ENCODE measurements at regions not wholly inside any gene's neighbourhood (a gene's known extent, or its start where the extent isn't known, plus 50 kb on each side); places are given as distances from the start of the nearest gene placed in this dataset.

DNA sequence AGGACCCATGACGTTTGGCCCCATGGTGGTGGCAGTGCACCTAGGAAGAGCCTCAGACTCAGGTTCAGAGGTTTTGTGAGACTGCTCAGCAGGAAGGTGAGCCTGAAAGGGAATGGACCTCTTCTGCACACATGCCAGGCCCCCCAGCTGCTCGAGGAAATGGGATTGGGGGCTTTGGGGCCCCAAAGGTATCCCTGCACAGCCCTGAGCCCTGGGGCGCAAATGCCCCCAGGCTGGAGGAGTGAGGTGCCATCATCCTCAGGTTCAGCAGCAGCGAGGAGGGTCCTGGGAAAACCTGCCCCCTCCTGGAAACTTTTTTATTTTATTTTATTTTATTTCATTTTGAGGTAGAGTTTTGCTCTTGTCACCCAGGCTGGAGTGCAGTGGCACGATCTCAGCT lies 171.8 kb upstream of the MVB12B start:
- DNase-seq = no peak

DNA sequence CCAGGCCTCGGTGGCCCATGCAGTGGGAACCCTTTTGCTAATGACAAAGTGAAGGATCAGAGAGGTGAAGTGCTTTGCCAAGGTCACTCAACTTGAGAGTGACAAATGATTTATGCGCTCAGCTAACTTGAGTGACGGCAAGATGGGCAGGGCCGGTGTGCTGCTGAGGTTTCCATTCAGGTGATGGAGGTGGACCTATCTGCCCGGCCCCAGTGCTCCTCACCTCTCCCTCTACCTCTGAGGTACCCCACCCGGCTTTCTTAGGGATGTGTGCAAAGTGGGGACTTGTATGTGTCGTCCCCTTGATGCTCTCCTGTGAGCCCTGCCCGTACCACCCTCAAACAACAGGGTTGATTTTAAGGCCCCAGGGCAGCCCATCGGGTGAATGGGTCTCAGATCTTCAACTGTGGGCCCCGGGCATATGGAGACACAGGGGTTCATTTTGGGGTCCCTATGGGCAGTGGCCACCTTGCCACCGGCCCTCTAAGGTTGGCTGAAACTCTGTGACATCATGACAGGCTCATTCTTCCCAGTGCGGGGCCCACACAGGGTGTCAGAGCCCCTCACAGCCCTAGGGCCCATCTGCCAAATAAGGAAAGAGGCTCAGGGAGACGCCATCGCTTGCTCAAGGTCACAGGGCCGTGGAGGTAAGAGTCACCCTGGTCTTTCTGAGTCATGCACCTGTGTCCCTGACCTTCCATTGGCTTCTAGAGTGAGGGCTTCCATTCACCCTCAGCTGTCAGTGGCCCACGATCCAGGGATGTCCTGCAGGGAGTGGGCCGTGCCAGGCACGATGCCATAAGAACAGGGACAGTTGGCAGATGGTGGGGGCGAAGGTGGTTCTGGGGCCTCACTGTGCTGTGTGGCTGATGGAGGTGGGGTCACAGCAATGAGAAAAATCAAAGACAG lies 170.6 kb upstream of the MVB12B start:
- no peak for DNase-seq

DNA sequence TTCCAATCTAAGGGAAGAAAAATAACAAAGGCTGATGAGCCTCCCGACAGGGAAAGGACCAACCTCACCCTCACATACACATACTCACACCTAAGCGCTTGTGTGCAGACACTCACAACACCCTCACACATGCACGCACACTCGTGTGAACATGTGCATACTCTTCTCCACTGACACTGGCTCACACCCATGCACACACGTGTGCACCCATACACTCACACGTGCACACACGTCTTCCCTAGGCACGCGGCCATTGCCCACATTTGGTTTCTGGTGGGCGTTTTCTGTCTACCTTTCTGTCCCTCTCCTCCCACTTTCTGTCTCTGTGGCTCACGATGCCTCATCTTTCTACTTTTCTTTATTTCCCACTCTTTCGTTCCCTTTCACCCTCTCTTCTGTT lies 169.7 kb upstream of the MVB12B start:
- no peak for DNase-seq

DNA sequence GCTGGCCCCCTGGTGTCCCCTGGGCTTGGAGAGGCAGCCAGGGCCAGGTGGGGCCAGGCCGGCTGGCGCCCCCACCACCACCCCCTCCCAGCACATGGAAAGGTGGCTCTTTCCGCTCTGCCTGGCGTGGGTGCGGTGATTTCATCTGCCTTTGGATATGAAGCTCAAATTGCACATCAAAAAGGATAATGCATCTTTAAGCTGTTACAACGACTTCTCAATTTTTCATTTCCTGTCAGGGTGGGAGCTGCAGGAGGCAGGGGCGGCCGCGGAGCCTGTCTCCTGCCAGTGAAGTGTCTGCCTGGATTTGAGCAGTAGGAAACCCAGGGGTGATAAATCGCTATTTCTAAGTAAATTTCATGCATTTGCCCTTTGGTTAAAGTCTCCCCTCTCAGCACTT lies 169.2 kb upstream of the MVB12B start:
- DNase-seq = no peak

DNA sequence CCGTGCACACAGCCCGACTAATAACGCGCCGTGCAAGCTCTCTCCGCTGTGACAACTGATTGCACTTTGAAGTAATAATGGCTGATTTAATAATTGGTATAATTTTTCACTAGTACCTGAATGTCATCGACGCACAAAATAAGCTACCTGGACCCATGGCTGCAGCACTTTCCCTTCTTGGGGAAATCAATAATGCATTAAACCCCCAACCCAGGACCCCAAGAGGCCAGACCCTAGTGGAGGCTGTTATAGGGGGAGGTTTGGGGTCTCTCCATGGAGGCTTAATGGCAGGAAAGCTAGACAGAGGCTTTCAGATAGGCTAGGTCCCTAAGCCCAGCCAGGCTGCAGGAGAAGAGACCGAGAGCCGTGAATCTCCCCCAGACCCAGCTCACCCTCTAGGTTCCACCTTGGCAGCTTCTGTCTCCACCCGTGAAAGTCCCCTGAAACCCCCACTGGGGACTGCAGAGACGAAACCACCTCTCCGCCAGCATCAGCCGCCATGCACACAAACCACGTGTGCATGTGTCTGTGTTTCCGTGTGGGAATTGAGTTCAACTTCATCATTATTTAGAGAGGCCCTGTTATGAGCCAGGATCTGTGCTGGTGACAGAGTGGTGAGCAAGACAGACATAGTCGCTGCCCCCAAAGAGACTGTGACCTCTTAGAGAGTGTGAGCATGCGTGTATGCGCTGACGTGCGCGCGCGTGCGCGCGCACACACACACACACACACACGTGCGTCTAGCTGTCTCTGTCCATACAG lies 168.6 kb upstream of the MVB12B start:
- DNase-seq = no peak

DNA sequence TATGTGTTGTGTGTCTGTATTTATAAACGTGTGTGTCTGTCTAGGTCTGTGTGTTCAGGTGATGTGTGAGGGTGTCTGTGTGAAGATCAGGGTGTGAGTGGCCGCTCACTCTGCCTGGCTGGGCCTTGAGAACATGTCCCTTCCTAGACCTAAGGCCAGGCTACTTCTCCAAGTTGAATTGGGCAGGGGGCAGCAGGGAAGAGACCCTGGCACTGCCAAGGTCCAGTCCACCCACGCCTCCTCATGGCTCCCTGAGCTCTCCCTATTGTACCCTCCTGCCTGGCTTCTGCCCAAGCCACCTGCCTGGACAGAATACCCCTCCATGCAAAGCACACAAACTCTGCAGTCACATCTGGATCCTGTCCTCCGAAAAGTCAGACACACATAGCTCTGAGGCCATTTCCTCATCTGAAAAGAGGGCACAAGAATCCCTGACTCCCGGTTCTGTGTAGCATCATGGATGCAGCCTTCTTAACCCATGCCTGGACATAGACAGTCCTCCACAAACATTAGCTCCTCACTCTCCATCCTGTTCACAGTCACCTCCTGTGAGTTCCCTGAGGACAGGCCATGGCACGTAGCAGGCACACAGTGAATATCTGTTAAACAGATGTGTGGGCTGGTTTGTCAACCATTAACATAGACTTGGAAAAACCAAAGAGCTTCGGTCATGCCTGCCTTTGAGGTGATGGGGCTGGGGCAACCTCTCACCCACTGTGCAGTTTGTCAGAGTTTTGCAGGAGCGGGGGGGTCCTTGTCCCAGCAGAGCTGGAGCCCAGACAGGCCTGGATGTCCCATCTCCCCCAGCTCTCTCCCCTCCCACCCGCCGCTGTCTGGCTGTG lies 167.8 kb upstream of the MVB12B start:
- no peak for DNase-seq

DNA sequence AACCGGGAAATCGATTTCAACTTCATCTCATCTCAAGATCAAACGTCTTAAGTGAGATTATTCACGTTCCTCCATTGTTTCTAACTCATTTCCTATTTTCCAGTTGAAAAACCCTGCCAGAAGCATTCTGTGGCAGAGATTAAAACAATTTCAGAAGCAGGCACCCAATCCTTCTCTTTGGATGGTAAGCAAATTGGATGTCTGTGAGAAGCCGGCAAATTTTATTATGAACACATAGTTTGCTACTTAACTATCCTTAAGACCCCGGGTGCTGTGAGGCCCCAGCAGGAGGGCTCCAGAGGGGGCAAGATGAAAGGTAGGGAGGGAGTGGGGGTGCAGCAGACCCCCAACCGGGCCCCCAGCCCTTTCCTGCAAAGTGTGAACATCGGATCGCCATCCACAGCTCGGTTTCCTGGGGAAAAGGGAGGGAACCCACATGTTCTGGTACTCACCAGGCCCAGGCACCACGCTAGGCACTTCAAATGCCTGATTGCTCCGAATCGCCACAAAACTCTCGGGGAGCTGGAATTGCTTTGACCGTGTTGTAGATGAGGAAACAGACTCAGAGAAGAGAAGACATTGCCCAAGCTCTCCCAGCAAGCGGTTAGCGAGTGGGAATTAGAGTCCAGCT lies 167.1 kb upstream of the MVB12B start:
- no peak for DNase-seq

DNA sequence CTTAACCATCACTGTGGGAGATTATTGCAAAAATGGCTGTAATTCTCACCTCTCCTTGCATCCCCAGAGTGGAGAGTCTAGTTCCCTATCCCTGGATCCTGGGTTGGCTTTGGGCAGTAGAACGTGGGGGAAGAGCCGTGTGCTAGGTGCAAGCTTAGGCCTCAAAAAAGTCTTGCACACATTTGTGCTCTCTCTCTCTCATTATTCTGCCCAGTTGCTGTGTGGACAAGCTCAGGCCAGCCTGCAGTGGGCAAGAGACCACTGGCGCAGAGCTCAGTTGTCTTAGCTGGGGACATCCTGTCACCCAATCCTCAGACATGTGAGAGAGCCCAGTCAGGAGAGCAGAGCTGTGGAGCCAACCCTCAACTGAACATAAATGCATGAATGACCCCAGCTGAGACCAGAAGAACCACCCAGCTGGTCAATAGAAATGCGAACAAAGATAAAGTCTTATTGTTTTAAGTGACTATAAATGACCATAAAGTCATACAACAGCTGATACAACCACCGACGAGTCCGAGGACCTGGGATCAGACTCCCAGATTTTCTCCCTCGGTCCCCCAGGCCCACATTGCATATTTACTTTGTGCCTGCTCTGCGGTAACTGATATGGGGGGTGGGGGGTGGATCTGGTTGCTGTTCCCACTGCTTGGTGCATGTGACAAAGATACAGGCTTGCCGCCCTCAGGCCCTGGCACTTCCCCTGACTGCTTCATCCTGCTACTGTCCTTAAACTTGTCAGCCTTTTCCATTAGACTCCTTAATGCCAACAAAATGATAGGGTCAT lies 166.4 kb upstream of the MVB12B start:
- DNase-seq = no peak

DNA sequence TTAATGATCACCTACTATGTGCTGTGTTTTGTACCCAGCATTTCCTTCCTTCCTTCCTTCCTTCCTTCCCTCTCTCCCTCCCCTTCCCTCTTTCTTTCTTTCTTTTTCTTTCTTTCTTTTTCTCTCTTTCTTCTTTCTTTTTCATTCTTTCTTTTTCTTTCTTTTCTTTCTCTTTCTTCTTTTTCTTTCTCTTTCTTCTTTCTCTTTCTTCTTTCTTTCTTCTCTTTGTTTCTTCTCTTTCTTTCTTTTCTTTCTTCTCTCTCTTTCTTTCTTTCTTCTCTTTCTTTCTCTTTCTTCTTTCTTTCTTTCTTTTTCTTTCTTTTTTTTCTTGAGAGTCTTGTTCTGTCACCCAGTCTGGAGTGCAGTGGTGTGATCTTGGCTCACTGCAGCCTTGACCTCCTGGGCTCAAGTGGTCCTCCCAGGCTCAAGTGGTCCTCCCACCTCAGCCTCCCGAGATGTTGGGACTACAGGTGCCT lies 165.7 kb upstream of the MVB12B start:
- no peak for DNase-seq

DNA sequence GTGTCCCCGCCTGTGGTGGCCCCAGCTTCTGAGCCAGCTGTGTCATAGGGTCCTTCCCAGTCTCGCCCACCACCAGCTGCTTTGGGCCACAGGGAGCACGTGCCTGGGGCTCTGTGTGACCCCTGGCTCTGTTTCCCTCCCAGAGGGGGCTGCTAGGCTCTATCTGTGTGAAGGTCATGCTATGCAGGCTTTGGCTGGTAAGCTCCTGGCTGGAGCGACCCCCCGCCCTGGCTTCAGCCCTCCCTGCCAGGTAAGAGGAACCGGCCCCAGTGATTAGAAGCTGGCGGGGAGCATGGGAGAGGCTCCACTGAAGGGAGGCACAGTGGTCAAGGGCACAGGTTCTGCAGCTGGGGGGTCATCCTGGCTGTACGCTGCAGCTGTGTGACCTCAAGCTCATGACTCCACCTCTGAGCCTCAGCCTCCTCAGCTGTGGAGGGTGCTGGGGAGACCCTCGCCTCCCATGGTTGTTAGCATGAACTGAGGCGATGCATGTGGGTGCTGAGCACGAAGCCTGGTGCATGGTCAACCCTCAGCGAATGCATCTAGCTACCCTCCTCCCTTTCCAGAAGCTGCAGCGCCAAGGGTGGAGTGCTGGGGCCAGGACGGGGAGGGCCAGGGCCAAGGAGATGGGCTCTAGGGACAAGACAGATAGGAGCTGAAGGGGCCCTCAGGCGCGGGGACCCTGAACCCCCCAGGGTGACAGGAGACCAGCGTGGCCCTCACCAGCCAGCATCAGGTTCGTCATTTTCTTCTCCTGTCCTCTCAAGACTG lies 163.8 kb upstream of the MVB12B start:
- DNase-seq = no peak

DNA sequence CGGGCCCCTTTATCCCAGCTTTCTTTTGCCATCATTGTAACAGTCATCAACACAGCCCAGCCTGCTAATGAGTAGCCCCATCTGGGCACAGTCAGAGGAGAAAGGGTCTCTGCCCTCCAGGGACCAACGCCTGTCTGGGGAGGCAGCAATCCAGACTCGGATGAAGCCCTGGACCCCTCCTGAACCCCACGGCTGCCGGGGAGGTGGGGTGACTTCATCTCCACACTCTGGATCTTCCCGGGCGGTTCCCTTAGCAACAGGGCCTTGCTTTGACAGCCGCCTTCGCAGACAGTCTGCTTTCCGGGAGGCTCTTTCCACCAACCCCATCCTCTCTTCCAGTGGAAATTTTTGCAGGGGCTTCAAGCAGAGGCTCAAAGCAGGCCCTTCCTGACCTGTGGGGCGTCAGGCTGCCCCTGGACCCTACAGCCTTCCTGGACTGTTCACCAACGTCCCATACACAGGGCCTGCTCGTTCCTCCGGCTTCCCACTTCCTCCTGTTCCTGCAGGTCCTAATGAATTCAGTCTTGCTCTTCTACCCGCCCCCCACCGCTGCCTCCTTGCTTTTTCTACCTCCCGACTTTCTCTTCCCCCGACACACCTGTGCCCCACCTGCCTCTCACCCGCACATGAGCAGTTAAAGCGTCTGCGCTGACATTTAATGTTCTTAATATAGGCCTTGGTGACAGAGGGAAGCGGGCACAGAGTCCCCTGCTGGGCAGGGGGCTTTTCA lies 161.7 kb upstream of the MVB12B start:
- no peak for DNase-seq

DNA sequence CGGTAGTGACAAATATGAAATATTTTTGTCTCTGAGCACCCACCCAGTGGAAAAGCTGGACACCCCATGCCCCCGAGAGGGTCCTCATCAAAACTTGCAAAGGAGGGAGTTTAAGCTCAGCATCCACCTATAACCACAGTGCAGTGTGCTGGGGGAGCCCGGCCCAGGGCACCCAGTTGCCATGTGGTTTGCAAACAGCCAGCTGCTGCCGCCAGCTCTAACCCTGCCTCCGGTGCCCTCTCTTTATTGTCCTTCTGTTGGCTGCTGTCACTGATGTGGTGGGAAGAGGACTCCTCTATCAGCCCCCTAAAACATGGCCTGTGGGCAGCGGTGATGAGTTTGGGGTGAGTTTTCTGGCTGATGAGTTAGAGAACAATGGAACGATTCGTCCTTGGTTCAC lies 160.9 kb upstream of the MVB12B start:
- DNase-seq = no peak

DNA sequence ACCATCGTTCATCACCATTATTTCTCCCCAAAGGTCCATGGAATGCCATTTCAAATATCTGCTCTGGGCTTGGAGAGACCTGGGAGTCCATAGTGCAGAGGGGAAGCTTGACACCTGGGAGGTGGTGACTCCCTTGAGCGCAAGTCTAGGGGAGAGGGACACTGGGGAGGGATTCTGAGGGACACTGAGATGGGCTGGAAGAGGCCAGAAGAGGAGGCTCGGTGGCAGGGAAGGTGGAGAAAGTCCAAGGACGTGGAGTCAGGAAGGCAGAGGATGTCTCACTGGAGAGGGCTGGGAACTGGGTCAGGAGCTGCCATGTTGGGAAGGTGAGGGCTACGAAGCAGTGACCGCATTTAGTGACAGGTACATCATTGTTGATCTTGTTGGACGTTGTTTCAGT lies 160.3 kb upstream of the MVB12B start:
- no peak for DNase-seq

DNA sequence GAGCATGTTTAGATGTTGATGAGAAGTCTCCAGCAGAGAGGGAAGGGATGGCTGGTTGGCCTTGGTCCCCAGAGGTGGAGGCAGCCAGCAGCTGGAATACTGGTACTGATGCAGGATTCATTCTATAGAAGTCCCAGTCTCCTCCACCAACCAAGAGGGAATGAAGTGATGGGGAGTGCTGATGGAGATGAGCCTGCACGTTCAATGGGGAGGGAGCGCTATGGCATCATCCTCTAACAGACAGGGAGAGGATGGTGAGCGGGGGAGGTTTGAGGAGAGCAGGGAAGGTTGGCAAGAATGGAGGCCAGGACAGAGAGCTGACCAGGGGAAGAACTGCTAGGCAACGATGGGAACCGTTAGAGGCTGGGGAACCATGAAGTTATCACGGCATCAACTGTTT lies 159.8 kb upstream of the MVB12B start:
- no peak for DNase-seq

DNA sequence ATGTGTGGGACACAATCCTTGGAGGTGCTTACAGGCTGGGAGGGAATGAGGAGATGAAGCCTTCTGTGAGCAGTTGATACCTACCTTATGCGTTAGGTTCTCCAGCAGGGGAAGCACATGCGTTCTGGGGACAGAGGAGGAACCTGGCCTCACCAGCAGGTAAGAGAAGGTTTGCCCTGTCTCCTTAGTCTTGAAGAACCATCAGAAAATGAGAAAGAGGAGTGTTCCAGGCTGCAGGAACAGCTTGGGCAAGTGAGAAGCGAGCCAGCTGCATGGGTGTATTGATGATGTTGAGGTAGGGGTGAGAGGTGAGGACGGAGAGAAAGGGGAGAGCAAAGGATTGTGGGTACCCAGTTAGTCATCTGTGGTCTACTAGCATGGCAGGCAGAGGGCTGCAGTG lies 156.9 kb upstream of the MVB12B start:
- DNase-seq = no peak

DNA sequence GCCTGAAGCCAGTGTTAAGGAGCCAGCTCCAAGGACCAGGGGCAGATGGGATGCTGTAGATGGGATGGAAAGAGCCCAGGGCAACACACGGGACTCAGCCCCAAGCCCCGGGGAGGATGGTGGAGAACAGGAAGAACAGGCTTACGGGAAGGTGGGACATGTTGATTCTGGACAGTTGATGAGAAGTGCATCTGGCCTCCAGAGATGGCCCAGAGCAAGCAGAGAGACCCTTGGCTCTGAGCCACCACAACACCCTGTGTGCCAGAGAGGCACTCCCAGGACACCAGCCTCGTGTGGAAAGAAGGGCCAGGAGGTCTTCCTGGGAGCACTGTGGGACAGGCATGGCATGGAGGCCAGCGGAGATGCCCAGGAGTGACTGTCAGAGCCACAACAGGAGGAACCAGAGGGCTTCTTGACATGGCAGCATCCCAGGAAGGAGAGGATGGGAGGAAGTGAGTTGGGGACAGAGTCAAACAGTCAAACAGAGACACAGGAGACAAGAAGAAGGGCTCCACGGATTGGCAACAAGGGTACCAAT lies 156.3 kb upstream of the MVB12B start:
- DNase-seq = no peak

DNA sequence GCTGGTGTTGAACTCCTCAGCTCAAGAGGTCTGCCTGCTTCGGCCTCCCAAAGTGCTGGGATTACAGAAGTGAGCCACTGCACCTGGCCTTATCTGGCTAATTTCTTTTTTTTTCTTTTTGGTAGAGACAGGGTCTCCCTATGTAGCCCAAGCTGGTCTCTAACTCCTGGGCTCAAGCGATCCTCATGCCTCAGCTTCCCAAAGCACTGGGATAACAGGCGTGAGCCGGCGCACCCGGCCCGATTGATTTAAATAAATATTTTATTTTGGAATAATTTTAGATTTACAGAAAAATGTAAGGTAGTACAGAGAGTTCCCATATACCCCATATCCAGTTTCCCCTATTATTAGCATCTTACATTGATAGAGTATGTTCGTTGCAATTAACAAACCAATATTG lies 155.0 kb upstream of the MVB12B start:
- DNase-seq = no peak

DNA sequence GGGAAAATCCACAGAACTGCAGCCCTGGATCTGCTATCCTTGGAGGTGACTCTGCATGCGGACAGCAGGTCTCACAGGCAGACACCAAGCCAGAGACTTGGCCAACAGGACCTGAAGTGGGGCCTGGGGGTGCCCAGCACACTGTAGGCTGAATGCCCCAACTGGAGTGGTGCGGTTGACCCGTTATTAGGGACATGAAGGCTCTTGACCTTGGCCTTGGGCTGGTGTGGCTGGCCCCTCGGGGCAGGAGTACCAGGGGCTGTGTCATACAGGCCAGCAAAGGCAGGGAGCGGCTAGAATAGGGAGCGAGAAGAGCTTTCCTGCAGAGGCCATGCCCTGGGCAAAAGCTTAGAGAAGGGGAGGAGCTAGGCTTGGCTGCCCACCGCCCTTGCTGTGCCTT lies 153.2 kb upstream of the MVB12B start:
- no peak for DNase-seq

DNA sequence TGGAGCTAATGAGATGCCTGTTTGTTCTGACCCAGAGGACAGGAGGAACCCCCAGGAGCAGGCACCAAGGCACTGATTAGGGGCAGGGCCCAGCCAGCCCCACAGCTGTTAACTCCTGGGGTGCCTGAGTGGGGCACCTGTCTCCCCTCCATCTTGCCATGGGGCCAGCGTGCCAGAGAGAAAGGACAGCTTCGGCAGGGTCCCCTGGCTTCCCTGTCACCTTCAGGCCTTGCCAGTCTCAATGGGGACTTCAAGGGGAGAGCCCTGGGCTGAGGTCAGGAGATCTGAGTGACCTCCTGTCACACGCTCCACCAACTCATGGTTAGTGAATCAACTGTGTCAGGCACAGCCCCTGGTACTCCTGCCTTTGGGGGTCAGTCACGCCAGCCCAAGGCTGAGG lies 152.7 kb upstream of the MVB12B start:
- no peak for DNase-seq

DNA sequence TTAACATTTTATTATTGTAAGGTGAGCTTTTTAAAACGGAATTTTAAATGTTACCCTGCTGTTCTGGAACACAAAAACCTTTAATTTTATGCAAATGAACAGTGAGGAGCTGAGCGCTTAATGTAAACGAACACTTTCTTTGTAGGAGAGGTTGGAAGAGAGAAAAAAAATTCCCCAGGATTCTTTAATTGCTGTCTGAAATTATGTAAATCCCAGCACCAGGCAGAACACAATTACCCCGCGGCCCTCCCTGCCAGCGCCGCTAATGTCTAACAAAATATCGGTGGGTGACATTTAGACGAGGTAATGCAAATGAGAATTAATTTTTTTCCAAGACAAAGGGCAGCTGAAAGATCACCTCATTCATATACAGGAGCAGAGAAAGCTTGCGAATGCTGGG lies 143.4 kb upstream of the MVB12B start:
- DNase-seq = no peak

Measured in DMS79 (cell line).